Stimulated activated effector memory CD8-positive, alpha-beta T cell treated with anti-CD3 and anti-CD28 coated beads, Interleukin-12 subunit alpha, Interleukin-12 subunit beta, amount 100 ng/mL, for 72 hours (primary cell): ENCODE measurements at regions not wholly inside any gene's neighbourhood (a gene's known extent, or its start where the extent isn't known, plus 50 kb on each side); places are given as distances from the start of the nearest gene placed in this dataset.

Experiments
- ATAC-seq: fragments of 150-1000 bp; cut with Tn5 transposase; 2 replicates; pipeline ENCODE4 v1.10.0; 2021
- DNase-seq, 2 donors: peaks; one replicate each; pipeline ENCODE4 v3.0.0; 2021 to 2022; ENCODE audit warnings: low spot score in 2 of 2
- H3K27ac Mint-ChIP-seq: one replicate; pipeline ENCODE4 v1.8.0; 2022; ENCODE audit warnings: mild to moderate bottlenecking, mixed read lengths
- H3K36me3 Mint-ChIP-seq: one replicate; pipeline ENCODE4 v1.8.0; 2022; ENCODE audit warnings: mild to moderate bottlenecking, mixed read lengths
- H3K4me1 Mint-ChIP-seq: one replicate; pipeline ENCODE4 v1.8.0; 2022; ENCODE audit warnings: mixed read lengths
- H3K4me3 Mint-ChIP-seq: one replicate; pipeline ENCODE4 v1.8.0; 2022; ENCODE audit warnings: mild to moderate bottlenecking, mixed read lengths
- H3K9me3 Mint-ChIP-seq: one replicate; pipeline ENCODE4 v1.8.0; 2022; ENCODE audit warnings: mixed read lengths

- Mint-ChIP-seq H3K9me3 (peaks cover 3% of the 10 kb centered on the region), H3K27ac (no peak overlapping the region), H3K4me1 (no peaks in the 10 kb centered on the region), H3K36me3 (no peaks in the 10 kb centered on the region), H3K4me3 (no peak overlapping the region)
- ATAC-seq = no peak
- DNase-seq = peak in 1 of 2 donors; percentile 33
These were observed 85.9 kb upstream of the HELT start for GRCh38 chr4:184932343-184932742.

DNA sequence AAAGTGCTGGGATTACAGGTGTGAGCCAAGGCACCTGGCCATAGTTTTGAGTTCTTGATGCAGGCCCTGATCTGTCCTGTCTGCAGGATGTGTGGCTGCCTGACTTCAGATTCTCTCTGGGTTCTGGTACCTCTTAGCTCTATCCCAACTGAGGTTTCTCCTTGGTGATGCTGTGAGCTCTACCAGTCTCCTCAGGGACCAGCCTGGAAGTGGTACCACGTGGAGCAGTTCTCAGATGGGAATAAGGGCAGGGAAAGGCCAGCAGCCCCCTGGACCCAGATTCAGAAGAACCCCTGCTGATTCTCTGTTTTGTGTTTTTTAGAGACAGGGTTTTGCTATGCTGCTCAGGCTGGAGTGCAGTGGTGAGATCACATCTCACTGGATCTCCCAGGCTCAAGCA is 85.0 kb upstream of the HELT start:
- Mint-ChIP-seq H3K4me3 (no peak overlapping the region), H3K27ac (no peak overlapping the region), H3K4me1 (no peaks in the 10 kb centered on the region), H3K9me3 (no peaks in the 10 kb centered on the region), H3K36me3 (no peaks in the 10 kb centered on the region)
- DNase-seq (no peak), ATAC-seq (no peak)

DNA sequence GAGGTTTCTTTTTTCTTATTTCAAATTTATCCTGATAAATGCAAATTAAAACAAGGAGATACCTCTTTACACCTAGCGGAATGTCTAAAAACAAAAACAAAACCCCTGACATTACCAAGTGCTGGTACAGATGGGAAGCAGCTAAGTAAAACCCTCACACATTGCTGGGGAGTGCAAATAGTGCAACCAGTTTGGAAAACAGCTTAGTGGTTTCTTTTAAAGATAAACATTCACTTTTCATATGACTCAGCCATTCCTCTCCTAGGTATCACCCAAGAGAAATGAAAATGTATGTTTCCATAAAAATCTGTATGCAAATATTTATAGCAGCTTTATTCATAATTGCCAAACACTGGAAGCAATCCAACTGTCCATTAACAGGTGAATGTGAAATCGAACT is 84.1 kb upstream of the HELT start:
- no peak overlapping the region for H3K27ac Mint-ChIP-seq
- H3K9me3 Mint-ChIP-seq = no peaks in the 10 kb centered on the region
- no peak overlapping the region for H3K4me3 Mint-ChIP-seq
- no peaks in the 10 kb centered on the region for H3K4me1 Mint-ChIP-seq
- ATAC-seq (no peak), DNase-seq (no peak)
- no peaks in the 10 kb centered on the region for H3K36me3 Mint-ChIP-seq

DNA sequence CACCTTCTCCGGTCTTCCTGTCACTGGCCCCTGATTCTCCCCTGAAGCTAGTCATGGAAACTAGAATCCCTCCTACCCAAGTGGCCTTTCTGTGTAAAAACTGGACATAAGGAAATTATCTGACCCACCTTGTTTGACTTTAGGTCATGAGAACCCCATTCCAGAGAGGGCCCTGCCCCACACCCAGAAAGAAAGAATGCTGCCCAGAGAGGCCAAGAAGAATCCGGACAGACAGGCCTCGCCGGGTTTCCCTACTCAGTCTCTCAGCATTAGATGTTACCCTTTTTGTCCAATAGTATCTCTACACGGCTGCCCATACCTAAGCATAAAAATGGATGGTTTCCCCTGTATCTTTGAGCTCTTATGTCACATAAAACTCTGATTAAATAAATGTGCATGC is 83.3 kb upstream of the HELT start:
- H3K9me3 Mint-ChIP-seq = no peaks in the 10 kb centered on the region

GRCh38 chr4:184936071-184936470 is 82.2 kb upstream of the HELT start:
- H3K36me3 Mint-ChIP-seq = no peaks in the 10 kb centered on the region
- H3K4me1 Mint-ChIP-seq = no peaks in the 10 kb centered on the region
- H3K9me3 Mint-ChIP-seq = no peaks in the 10 kb centered on the region
- DNase-seq = no peak
- ATAC-seq = no peak
- H3K4me3 Mint-ChIP-seq = no peak overlapping the region
- H3K27ac Mint-ChIP-seq = no peak overlapping the region

More for the DNA sequence above, 83.3 kb upstream of the HELT start:
- no peak overlapping the region for H3K27ac Mint-ChIP-seq
- no peaks in the 10 kb centered on the region for H3K4me1 Mint-ChIP-seq
- no peak for DNase-seq
- H3K4me3 Mint-ChIP-seq = no peak overlapping the region
- ATAC-seq = no peak
- no peaks in the 10 kb centered on the region for H3K36me3 Mint-ChIP-seq

DNA sequence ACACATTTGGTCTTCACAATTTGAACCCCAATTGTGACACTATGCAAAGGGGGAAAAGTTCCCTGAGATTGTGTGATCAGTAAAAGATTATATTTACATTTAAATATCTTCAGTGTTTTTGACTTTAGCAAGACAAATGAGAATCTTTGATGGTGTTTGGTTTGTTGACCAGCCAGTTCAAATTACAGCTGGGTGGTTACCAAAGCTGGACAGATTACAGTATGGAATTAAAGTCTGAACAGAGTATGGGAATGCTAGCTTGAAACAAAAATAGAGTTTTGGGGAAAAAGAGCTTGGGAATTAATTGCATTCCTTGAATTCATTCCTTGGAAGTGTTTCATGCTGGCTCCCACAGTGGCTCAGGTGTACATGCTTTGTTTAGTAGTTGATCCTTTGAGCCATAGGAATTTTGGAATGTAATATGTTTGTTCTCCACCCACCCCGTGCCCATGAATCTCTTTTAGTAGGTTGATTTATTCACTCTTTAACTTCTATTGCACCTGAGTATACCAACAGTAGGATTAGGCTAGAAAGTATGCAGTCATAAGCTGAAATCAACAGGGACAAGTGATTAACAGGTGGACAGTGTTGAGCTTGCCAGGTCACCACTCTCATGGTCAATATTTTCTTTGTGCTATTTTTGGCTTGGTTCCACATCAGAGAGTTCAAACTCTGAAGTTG is 81.1 kb upstream of the HELT start:
- H3K4me1 Mint-ChIP-seq = no peaks in the 10 kb centered on the region
- ATAC-seq (no peak), DNase-seq (peak in 1 of 2 donors; percentile 8)
- no peaks in the 10 kb centered on the region for H3K36me3 Mint-ChIP-seq
- no peak overlapping the region for H3K27ac Mint-ChIP-seq
- no peaks in the 10 kb centered on the region for H3K9me3 Mint-ChIP-seq
- H3K4me3 Mint-ChIP-seq = no peak overlapping the region

DNA sequence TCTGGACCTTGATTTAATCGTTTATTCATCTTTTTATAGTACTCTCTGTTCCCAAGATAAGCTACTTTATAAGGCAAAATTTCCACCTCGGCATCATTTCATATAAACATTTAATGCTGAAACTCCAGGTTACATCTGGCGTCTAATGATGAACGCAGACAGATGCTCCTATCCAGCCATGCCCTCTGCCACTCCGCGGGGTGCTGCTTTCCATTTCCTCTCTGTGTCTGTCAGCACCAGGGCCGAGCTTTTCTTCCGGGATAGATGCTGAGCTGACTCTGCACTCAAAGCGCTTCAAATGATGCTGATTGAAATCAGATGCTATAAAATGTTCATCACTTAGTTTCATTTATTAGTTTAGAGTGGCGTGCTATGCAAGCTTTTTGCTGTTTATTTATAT is 80.5 kb upstream of the HELT start:
- Mint-ChIP-seq H3K4me1 (no peaks in the 10 kb centered on the region), H3K4me3 (no peak overlapping the region), H3K36me3 (no peaks in the 10 kb centered on the region)

DNA sequence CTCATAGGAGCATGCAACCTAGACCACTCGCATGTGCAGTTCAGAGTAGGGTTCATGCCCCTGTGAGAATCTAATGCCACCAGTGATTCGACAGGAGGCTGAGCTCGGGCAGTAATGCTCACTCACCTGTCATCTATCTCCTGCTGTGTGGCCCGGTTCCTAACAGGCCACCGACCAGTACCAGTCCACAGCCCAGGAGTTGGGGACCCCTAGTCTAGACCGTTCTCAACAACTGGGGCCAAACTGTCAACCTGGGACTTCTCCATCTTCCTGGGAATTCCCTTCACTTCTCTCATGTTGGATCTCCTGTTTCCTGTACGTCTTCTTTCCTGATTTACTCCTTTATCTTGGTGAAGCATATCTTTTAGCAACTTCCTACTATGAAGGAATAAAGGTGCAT is 79.4 kb upstream of the HELT start:
- Mint-ChIP-seq H3K27ac (no peak overlapping the region), H3K4me3 (no peak overlapping the region), H3K36me3 (no peaks in the 10 kb centered on the region), H3K9me3 (no peaks in the 10 kb centered on the region), H3K4me1 (no peaks in the 10 kb centered on the region)
- peak in 1 of 2 donors; percentile 12 for DNase-seq
- no peak for ATAC-seq

More for the DNA sequence above, 80.5 kb upstream of the HELT start:
- H3K27ac Mint-ChIP-seq = no peak overlapping the region
- H3K9me3 Mint-ChIP-seq = no peaks in the 10 kb centered on the region
- DNase-seq (no peak), ATAC-seq (no peak)

DNA sequence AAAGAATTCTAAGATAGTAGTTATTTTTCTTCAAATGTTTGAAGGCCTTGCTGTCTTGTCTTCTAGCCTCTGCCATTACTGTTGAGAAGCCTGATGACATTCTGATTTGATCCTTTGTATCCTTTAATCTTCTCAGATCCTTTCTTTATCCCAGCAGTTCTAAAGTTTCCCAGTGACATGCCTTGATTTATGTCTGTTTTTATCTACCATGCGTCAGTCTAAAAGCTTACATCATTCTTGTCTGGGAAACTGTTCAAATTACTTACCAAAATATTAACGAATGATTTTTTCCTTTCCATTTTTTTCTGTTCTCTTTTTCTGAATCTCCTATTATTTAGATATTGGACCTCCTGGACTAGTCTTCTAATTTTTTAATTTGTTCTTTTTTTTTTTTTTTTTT is 78.3 kb upstream of the HELT start:
- no peak for ATAC-seq
- H3K4me3 Mint-ChIP-seq = no peak overlapping the region
- no peaks in the 10 kb centered on the region for H3K9me3 Mint-ChIP-seq
- no peak overlapping the region for H3K27ac Mint-ChIP-seq
- no peaks in the 10 kb centered on the region for H3K36me3 Mint-ChIP-seq
- peak in 1 of 2 donors; percentile 3 for DNase-seq
- H3K4me1 Mint-ChIP-seq = no peaks in the 10 kb centered on the region

DNA sequence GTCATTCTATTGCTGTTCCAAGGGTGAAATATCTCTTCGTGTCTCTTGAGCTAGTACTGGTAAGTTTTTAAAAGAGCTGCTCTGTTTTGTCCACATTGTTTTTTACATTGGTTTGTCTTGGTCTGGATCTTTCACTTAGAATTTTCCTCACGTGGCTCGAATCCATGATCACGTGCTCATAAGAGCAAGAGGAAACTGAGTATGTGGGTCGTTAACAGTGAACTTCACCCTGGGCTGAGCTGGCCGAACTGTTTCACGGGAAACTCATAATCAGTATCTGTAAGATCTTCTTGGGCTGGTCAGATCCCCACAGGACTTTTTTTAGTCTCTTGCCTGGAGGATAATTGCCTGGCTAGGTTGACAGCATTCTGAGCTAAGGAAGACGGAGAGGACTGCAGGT is 77.8 kb upstream of the HELT start:
- Mint-ChIP-seq H3K9me3 (no peaks in the 10 kb centered on the region), H3K36me3 (no peaks in the 10 kb centered on the region), H3K27ac (no peak overlapping the region), H3K4me3 (no peak overlapping the region), H3K4me1 (no peaks in the 10 kb centered on the region)
- no peak for ATAC-seq
- DNase-seq = no peak

- H3K4me1 Mint-ChIP-seq = no peaks in the 10 kb centered on the region
- DNase-seq (peak in 1 of 2 donors; percentile 10), ATAC-seq (no peak)
- H3K36me3 Mint-ChIP-seq = no peaks in the 10 kb centered on the region
- no peak overlapping the region for H3K4me3 Mint-ChIP-seq
- no peaks in the 10 kb centered on the region for H3K9me3 Mint-ChIP-seq
- no peak overlapping the region for H3K27ac Mint-ChIP-seq
These were observed 76.4 kb upstream of the HELT start for GRCh38 chr4:184941671-184942418.

DNA sequence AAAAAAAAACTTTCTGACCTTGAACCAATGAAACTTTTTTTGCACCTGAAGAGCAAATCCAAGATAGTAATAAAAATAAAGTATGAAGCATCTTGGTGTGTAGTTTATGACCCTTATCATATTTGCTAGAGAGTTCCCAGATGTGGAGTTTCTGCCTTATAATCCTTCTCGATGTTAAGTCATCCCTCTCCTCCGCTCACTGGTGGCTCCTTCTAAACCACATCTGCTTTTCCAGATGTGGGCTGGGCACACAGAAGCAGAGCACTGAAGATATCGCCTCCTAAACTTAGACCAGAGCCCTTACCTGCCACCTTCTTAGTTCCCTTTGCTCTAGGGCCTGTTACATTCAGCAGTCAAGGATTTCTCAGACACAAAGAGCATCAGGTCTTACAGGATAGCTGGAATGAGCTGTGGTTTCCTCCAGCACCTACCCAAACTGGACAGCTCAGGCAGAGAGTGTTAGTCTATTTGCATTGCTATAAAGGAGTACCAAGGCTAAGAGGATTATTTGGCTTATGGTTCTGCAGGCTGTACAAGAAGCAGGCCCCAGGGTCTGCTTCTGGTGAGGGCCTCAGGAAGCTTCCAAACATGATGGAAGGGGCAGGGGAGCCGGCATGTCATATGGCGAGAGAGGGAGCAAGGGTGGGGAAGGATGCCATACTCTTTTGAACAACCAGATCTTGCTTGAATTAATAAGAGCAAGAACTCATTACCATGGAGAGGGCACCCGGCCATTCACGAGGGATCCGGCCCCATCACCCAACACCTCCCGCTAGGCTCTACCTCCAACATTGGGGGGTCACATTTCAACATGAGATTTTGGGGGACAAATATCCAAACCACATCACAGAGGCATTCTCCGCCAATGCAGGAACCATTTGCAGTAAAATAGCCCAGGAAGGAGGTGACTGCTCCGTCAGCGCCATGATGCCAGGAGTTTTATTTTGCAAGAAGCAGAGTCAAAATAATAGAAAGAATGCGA is 75.6 kb upstream of the HELT start:
- no peak overlapping the region for H3K27ac Mint-ChIP-seq
- DNase-seq (peak in 1 of 2 donors; percentile 23), ATAC-seq (no peak)
- H3K9me3 Mint-ChIP-seq = no peaks in the 10 kb centered on the region
- H3K36me3 Mint-ChIP-seq = no peaks in the 10 kb centered on the region
- no peaks in the 10 kb centered on the region for H3K4me1 Mint-ChIP-seq
- H3K4me3 Mint-ChIP-seq = no peak overlapping the region

DNA sequence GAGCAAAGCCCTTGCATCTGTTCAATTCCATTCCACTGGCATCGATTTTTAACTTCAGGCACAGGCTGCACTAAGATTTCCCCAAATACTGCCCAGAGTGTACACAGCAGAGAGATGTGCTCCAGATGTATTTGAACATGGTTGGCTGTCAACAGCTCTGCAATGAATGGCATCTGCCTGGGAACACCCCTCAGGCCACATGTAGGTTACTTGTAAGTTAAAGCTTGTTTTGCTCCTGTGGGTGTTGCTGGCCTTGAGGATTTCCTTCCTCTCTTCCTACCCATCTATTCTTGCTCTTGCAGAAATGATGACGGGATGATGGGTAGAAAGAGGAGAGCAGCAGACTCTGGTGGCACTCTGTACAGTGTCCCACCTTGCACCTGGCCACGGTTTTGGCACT is 69.3 kb upstream of the HELT start:
- no peak overlapping the region for H3K4me3 Mint-ChIP-seq

GRCh38 chr4:184950117-184950830 is 68.0 kb upstream of the HELT start:
- H3K27ac Mint-ChIP-seq = no peak overlapping the region
- no peaks in the 10 kb centered on the region for H3K9me3 Mint-ChIP-seq
- no peaks in the 10 kb centered on the region for H3K36me3 Mint-ChIP-seq
- no peak overlapping the region for H3K4me3 Mint-ChIP-seq
- DNase-seq (peak in 1 of 2 donors; percentile 26), ATAC-seq (no peak)
- no peaks in the 10 kb centered on the region for H3K4me1 Mint-ChIP-seq

More for the DNA sequence above, 69.3 kb upstream of the HELT start:
- no peaks in the 10 kb centered on the region for H3K9me3 Mint-ChIP-seq
- H3K27ac Mint-ChIP-seq = no peak overlapping the region
- H3K4me1 Mint-ChIP-seq = no peaks in the 10 kb centered on the region
- ATAC-seq (no peak), DNase-seq (peak in 1 of 2 donors; percentile 25)
- H3K36me3 Mint-ChIP-seq = no peaks in the 10 kb centered on the region

DNA sequence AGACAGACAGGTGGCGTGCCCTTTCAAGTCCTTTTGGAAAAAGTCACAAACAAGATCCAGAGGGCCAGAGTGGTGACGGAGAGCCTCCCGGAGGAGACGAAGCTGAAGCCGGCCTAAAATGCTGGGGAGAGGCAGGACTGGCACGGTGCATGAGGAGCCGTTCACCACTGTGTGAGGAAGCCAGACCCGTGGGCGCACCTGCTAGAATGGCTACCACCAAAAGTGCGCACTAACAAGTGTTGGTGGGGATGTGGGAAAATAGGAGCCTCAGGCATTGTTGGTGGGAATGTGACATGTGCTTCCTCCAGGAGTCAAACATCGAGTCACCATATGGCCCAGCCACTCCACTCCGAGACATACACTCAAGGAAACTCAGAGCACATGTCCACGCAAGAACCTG is 67.4 kb upstream of the HELT start:
- DNase-seq = peak in 1 of 2 donors; percentile 22
- Mint-ChIP-seq H3K4me1 (no peaks in the 10 kb centered on the region), H3K4me3 (no peak overlapping the region), H3K9me3 (no peaks in the 10 kb centered on the region), H3K27ac (no peak overlapping the region), H3K36me3 (no peaks in the 10 kb centered on the region)
- ATAC-seq = no peak
